ENCODE measurements at regions not wholly inside any gene's neighbourhood (a gene's known extent, or its start where the extent isn't known, plus 50 kb on each side); places are given as distances from the start of the nearest gene placed in this dataset.

DNA sequence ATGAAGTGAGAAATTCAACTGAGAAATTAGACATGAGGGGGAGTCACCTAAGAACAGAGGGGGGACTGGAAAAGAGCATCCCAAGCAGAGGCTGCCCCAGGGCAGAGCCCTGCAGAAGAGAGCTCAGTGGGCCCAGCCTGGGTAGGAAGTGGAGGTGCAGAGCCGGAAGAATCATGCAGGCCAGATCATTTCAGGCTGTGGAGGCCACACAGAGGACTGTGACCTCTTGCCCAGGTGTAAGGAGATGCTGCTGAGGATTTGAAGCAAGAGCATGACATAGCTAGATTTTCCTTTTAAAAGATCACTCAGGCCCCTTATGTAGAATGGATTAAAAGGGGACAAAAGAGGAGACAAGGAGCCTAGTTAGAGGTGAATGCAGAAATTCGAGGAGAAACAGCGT, 63.9 kb upstream of the SPATA13 start:
- WGBS, 2 donors = 90 to 96% methylated on average over 3 of the region's 3 CpGs
- DNase-seq (ENCODE audit: low spot score in 2 of 2) = no peak
- TF ChIP-seq, protein P1, sequence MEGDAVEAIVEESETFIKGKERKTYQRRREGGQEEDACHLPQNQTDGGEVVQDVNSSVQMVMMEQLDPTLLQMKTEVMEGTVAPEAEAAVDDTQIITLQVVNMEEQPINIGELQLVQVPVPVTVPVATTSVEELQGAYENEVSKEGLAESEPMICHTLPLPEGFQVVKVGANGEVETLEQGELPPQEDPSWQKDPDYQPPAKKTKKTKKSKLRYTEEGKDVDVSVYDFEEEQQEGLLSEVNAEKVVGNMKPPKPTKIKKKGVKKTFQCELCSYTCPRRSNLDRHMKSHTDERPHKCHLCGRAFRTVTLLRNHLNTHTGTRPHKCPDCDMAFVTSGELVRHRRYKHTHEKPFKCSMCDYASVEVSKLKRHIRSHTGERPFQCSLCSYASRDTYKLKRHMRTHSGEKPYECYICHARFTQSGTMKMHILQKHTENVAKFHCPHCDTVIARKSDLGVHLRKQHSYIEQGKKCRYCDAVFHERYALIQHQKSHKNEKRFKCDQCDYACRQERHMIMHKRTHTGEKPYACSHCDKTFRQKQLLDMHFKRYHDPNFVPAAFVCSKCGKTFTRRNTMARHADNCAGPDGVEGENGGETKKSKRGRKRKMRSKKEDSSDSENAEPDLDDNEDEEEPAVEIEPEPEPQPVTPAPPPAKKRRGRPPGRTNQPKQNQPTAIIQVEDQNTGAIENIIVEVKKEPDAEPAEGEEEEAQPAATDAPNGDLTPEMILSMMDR (IDR thresholded peaks at IDR 0.05) = no peak
- no peak for TF ChIP-seq POLR2A (IDR thresholded peaks at IDR 0.05)
- intact Hi-C loops (cut with DNase I; ENCODE audit: low total_unique reads) = no loop called here
- no peak overlapping the region for H3K4me3 ChIP-seq (ENCODE audit: low read depth, poor library complexity, severe bottlenecking)

DNA sequence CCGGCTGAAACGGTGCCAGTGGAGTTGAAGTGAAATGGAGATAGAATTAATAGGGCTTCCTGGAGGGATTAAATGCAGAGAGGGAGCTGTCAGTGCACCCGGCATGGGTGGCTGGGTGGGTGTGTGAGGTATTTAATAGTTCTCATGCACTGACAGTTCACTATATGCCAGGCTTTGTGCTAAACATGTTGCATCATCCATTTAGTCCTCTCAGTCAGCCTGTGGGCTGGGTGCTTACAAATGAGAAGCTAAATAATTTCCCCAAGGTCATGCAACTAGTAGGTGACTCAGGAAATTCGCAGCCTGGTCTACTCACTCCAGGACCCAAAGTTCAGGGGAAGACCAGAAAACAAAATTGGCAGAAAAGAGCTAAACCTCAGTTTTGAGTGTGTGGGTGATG, 63.5 kb upstream of the SPATA13 start:
- intact Hi-C loops (cut with DNase I; ENCODE audit: low total_unique reads) = no loop called here
- TF ChIP-seq POLR2A (IDR thresholded peaks at IDR 0.05) = no peak
- TF ChIP-seq, protein P1 (IDR thresholded peaks at IDR 0.05) = no peak
- DNase-seq (ENCODE audit: low spot score in 2 of 2) = no peak
- H3K4me3 ChIP-seq (ENCODE audit: low read depth, poor library complexity, severe bottlenecking) = no peak overlapping the region
- 82 to 86% methylated on average over 4 of the region's 4 CpGs for WGBS, 2 donors

DNA sequence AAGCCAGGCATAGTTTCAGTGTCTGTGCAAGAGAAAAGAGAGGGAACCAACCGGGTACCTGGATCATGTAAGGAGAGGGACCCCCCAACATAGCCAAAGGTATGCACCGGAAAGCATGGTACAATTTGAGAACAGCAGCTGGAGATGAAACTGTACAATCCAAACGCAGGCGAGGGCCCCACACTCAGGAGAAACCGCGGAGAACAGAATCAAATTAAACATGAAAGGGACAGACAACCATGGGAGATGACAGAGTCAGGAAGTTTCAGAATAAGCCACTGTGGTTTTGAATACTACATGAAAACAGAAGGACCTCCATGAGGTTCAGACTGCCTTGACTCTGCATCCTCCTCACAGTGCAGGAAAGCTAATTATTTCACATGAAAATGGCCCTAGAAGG, 62.9 kb upstream of the SPATA13 start:
- no peak for DNase-seq (ENCODE audit: low spot score in 2 of 2)
- H3K4me3 ChIP-seq (ENCODE audit: low read depth, poor library complexity, severe bottlenecking) = no peak overlapping the region
- TF ChIP-seq, protein P1 (IDR thresholded peaks at IDR 0.05) = no peak
- no peak for TF ChIP-seq POLR2A (IDR thresholded peaks at IDR 0.05)
- intact Hi-C loops (cut with DNase I; ENCODE audit: low total_unique reads) = no loop called here
- WGBS, 2 donors = 59 to 70% methylated on average over 6 of the region's 6 CpGs

DNA sequence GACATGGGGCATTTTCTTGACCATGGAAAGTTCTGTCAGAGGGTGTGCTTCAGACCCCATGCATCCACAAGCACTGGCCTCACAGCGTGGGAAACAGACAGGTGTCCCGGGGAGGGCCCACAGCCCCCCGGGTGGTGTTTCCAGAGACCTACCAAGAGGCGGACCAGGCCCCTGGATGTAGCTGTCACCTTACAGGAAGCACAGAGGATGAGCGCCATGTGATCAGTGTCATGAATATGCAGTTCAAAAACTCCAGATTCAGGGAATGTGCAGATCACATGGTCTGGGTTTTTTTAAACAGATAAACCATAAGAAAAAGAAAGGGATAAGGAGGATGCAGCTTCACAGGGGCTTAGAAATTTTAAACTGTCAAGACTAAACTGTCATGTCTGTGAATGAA, 61.0 kb upstream of the SPATA13 start:
- WGBS, 2 donors = 78 to 83% methylated on average over 5 of the region's 5 CpGs
- DNase-seq (ENCODE audit: low spot score in 2 of 2) = no peak
- H3K4me3 ChIP-seq (ENCODE audit: low read depth, poor library complexity, severe bottlenecking) = no peak overlapping the region
- intact Hi-C loops (cut with DNase I; ENCODE audit: low total_unique reads) = no loop called here
- TF ChIP-seq POLR2A (IDR thresholded peaks at IDR 0.05) = no peak
- TF ChIP-seq, protein P1 (IDR thresholded peaks at IDR 0.05) = no peak

DNA sequence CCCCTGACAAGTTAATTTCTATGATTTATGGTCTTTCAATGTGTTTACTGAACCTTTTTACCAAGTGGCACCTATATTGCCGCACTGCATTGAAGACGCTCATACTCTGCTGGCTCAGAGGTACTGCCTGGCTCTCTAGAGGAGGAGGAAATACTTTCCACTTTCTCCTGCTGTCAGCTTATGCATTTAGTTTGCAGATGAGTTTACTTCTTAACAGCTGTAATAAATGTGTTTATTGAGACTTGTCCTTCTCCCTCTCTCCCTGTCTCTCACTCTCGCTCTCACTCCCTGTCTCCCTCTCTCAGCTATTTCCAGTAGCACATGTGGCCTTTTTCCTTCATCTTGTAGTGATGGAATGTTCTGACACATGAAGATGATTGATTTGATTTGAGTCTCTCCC, 60.3 kb upstream of the SPATA13 start:
- intact Hi-C loops (cut with DNase I; ENCODE audit: low total_unique reads) = no loop called here
- 78 to 80% methylated on average over 3 of the region's 3 CpGs for WGBS, 2 donors
- DNase-seq (ENCODE audit: low spot score in 2 of 2) = no peak

More for the DNA sequence above, 60.3 kb upstream of the SPATA13 start:
- no peak overlapping the region for H3K4me3 ChIP-seq (ENCODE audit: low read depth, poor library complexity, severe bottlenecking)
- TF ChIP-seq, protein P1 (IDR thresholded peaks at IDR 0.05) = no peak
- TF ChIP-seq POLR2A (IDR thresholded peaks at IDR 0.05) = no peak
